ENCODE measurements at regions not wholly inside any gene's neighbourhood (a gene's known extent, or its start where the extent isn't known, plus 50 kb on each side); places are given as distances from the start of the nearest gene placed in this dataset.

DNA sequence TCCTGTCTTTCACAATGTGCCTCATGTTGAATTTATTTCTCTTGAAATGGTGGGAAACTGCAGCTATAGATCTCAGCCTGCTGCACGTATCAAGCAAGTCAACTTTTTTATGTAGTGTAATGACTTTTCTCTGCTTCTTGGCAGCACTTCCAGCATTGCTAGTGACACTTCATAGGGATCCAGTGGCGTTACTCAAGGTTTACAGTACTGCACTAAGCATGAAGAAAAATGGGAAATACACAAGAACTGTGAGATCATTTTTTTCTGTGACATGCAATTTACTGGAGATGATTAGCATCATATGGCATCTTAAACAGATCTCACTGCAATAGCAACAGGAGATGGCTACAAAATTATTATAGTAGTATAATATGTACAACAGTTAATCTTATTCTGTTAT lies 90.9 kb downstream of the POLR1F start:
- TF ChIP-seq, protein P1, sequence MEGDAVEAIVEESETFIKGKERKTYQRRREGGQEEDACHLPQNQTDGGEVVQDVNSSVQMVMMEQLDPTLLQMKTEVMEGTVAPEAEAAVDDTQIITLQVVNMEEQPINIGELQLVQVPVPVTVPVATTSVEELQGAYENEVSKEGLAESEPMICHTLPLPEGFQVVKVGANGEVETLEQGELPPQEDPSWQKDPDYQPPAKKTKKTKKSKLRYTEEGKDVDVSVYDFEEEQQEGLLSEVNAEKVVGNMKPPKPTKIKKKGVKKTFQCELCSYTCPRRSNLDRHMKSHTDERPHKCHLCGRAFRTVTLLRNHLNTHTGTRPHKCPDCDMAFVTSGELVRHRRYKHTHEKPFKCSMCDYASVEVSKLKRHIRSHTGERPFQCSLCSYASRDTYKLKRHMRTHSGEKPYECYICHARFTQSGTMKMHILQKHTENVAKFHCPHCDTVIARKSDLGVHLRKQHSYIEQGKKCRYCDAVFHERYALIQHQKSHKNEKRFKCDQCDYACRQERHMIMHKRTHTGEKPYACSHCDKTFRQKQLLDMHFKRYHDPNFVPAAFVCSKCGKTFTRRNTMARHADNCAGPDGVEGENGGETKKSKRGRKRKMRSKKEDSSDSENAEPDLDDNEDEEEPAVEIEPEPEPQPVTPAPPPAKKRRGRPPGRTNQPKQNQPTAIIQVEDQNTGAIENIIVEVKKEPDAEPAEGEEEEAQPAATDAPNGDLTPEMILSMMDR (IDR thresholded peaks at IDR 0.05 in 8 of 11, conservative IDR thresholded peaks at IDR 0.05 in 3 of 11) = no peak
- no peak for TF ChIP-seq POLR2AphosphoS5 (IDR thresholded peaks at IDR 0.05)
